NCI-H1048 (cell line): ENCODE measurements at regions not wholly inside any gene's neighbourhood (a gene's known extent, or its start where the extent isn't known, plus 50 kb on each side); places are given as distances from the start of the nearest gene placed in this dataset.
"Not testable (repeated sequence)": the region's sequence is repeated elsewhere in the genome, so short reads cannot be mapped to it uniquely, and the experiment has no call there.

Source experiments
- DNase-seq: peaks from one replicate; lab custom pipeline; 2025; lab: John Stamatoyannopoulos, UW

- no peak for DNase-seq
These were observed 114.1 kb upstream of the OTOS start for GRCh38 chr2:240254337-240255164.

- no peak for DNase-seq
These were observed 114.7 kb upstream of the OTOS start for GRCh38 chr2:240255165-240255491.

DNA sequence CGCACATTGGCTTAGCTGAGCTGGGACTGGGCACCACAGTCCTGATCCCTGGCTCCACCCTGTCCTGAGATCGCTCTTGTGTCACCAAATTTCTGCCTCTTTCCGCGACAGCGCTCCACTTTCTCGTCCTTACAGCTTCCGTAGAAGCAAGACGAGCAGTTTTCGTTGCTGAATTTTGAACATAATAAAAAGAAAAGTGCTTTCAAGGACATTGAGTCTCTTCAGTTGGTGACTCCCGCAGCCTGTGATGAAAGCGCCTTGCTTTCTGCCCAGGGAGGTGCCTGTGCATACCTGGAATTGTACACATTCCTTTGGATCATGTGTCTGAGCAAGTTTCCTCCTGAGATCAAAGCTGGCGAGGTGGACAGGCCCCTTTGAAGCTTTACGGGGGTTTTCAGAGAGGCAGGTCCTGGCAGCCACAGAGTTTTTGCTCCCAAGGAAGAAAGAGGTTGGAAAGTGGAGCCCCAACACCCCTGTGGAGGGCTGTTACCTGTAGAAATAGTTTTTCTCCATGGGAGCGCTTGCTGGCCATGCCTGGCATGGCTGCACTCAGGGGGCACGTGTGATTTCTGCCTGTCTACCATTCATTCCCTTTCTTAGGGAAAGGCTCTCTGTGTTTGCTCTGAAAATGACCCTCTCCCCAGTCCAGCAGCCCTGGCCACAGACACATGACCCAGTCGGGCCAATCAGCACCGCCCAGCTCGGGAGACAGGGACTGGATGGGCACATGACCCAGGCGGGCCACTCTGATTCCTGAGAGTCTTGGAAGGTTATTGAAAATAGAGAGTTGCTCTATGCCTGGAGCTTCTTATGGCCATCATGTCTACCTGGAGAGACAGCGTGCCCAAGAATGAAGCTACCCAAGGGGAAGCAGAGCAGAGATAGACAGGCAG is 115.6 kb upstream of the OTOS start:
- no peak for DNase-seq

DNA sequence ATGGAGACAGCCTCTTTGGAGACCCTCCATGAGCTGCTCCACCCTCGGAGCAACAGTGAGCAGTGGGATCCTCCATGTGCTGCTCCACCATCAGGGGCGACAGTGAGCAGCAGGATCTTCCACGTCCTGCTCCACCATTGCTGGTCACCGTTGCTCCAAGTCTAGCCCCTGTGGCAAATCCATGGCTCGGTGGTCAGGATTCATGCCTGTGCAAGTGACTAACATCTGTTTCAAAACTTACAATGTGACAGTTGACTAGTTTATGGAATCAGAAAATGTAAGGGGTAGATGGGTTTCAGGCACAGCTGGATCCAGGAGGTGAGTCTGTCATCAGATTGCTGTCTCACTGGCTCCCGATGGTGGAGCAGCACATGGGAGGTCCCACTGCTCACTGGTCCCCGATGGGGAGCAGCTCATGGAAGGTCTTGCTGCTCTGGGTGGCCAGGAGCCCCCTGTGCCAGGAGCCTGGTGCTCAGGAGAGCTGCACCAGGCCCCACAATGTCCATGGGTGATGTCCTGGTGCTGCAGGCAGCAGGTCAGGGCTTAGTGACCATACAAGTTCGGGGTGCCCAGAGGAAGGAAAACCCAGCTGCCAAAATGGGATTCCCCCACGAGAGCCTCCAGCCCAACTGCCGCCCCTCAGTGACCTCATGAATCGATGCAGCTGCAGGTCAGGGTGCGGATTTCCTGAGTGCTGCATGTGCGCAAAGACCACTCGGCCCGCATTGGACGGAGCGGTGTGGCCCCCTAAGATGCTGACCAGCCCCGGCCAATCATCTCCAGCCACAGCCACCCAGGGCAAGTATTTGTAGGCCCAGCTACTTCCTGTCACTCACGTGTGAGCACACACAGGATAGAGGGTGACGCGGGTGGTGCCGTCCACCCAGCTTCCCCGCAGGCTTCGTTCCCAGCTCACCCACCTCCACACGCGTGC is 116.5 kb upstream of the OTOS start:
- no peak for DNase-seq

- DNase-seq: no peak
These were observed 117.6 kb upstream of the OTOS start for GRCh38 chr2:240257940-240258580.

GRCh38 chr2:240258685-240259084 is 118.2 kb upstream of the OTOS start:
- DNase-seq: no peak

- no peak for DNase-seq
These were observed 118.9 kb upstream of the OTOS start for GRCh38 chr2:240259201-240259923.

DNA sequence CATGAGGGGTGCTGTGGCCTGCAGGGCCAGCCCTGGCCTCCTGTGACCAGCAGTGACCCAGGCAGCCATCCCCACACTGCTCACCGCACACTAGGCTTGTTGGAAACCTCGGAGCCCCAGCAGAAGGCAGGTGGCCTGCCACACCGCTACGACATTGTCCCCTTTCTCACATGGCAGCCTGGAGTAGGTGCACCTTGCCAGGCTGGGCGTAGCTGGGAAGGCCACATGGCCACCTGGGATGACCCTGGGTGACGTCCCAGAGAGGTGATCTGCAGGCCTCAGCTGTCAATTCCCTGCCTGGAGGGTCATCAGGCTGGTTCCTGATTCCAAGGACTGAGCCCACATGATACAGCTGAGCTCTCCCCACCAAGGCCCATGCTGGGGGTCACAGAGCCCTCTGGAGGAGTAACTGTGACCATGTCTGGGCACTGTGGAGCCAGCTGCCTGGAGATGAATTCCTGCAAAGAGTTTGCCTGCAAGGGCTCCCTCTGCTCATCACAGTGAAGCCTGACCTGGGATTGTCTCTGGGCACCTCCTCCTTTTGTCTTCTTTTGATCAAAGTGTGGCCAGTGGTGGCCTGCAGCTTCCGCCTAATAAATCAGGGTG is 119.6 kb upstream of the OTOS start:
- DNase-seq: no peak

- no peak for DNase-seq
These were observed 120.2 kb upstream of the OTOS start for GRCh38 chr2:240260664-240261063.

GRCh38 chr2:240262578-240262977 is 122.1 kb upstream of the OTOS start:
- not testable (repeated sequence) for DNase-seq

GRCh38 chr2:240269380-240269779 is 128.9 kb upstream of the OTOS start:
- DNase-seq: no peak

DNA sequence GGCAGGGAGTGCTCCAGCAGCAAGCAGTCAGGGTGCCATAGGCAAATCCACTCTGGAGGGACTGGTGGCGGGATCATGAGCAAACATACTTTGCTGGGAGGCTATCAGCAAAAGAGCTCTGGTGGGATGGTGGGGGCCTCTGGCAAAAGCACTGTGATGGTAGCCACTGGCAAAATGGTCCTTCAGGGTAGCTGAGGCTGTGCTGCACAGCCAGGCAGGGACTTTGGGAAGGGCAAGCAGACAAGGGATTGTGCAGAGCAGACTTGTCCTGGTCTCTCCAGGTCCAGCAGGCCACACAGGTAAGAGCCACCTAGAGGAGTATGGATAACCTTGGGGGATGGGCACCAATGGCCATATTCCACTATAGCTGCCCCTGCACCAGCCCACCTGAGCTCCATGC is 129.4 kb upstream of the OTOS start:
- DNase-seq: no peak

DNA sequence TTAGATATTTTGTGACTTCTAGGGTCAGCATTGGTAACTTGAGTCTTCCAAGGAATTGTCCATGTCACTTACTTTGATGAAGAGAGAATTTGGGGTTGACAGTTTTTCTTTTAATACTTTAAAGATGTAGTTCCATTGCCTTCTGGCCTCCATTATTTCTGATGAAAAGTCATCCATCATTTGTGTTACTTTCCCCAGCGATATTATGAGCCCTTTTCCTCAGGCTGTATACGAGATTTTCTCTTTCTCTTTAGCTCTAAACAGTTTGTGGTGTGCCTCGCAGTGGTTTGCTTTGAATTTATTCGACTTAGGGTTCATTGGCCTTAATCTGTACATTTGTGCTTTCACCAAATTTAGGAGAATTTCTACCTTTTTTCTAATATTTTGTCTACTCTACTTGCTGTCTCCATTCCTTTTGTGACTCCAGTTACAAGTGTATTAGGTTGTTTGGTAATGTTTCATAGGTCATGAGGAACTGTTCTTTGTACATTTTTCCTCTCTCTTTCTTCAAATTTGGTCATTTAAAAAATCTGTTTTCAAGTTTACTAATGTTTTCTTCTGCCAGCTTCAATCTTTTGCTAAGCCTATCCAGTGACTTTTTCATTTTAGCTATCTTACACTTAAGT is 131.4 kb upstream of the OTOS start:
- DNase-seq: no peak

DNA sequence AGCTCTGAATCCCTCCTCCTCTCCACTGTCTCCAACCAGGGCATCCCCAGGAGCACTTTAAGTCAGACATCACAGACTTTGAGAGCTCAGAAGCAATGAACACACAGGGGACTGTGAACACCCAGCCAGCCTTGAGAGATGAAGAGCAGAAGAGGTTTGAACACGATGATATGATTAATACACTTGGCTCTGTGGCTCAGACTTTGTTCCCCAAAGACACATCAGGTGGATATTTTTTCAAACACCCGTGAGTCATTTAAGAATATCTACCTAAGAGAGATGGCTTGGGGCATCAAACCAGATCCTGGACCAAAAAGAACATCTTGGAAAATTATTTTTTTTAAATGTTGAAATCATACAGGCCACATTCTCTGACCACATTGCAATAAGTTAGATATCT is 134.9 kb upstream of the OTOS start:
- DNase-seq: no peak

DNA sequence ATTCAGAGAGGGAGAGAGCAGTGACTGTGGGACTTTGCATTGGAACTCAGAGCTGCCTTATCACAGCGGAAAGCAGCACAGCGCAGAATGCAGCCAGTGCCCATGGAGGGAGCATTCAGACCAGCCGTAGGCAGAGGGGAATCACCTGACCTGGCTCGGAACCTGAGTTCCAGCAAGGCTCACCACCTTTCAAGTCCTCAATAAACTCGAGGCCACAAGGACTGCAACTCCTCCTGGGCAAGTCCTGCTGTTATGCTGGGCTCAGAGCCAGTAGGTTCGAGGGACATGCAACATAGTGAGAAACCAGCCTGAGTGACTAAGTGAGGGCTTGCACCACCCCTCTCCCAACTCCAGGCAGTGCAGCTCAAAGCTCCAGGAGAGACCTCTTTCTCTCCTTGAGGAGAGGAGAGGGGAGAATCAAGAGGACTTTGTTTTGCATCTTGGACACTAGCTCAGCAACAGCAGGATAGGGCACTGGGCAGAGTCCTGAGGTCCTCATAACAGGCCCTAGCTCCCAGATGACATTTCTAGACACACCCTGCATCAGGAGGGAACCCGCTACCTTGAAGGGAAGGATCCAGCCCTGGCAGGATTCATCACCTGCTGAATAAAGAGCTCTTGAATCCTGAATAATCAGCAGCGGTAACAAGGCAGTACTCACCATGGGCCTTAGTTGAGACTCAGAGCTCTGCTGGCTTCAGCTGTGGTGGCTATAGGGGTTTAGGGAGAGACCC is 136.8 kb upstream of the OTOS start:
- DNase-seq: no peak

- DNase-seq: no peak
These were observed 137.5 kb upstream of the OTOS start for GRCh38 chr2:240277807-240278522.

DNA sequence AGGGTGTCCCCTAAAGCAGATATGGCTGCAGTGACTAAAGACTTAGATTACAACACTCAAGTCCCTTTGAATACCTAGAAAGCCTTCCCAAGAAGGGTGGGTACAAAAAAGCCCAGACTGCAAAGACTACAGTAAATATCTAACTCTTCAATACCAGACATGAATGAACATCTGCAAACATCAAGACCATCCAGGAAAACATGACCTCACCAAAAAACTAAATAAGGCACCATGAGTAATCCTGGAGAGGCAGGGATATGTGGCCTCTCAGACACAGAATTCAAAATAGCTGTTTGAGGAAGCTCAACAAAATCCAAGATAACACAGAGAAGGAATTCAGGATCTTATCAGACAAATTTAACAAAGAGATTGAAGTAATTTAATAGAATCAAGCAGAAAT is 138.2 kb upstream of the OTOS start:
- DNase-seq: no peak

DNA sequence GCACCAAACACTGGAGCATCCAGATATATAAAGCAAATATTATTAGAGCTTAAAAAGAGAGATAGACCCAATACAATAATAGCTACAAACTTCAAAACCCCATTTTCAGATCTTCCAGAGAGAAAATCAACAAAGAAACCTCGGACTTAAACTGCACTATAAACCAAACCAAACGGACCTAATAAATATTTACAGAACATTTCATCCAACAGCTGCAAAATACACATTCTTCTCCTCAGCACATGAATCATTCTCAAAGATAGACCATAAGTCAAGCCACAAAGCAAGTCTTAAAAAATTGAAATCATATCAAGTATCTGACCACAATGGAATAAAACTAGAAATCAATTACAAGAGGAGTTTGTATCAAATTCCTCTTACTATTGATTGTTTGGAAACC is 140.2 kb upstream of the OTOS start:
- DNase-seq: no peak
